Inflammatory macrophage (primary cell): ENCODE measurements at regions not wholly inside any gene's neighbourhood (a gene's known extent, or its start where the extent isn't known, plus 50 kb on each side); places are given as distances from the start of the nearest gene placed in this dataset.
"Not testable (repeated sequence)": the region's sequence is repeated elsewhere in the genome, so short reads cannot be mapped to it uniquely, and the experiment has no call there.

Experiments
- DNase-seq, 2 donors: peaks; one replicate each; pipeline ENCODE4 v3.0.0-alpha.2; 2020 to 2022

GRCh38 chr12:89875225-89875624 lies 166.6 kb upstream of the ATP2B1 start:
- DNase-seq, result no peak

- DNase-seq, result no peak
Observed at GRCh38 chr12:89874146-89874545, 165.5 kb upstream of the ATP2B1 start.

- DNase-seq, result peak in 1 of 2 donors; percentile 40
Observed at GRCh38 chr12:89873745-89874144, 165.1 kb upstream of the ATP2B1 start.

- DNase-seq, result no peak
Observed at GRCh38 chr12:89872922-89873630, 164.4 kb upstream of the ATP2B1 start.

GRCh38 chr12:89870413-89871184 lies 162.0 kb upstream of the ATP2B1 start:
- no peak for DNase-seq

- DNase-seq, result not testable (repeated sequence)
Observed at GRCh38 chr12:89867611-89868010, 159.0 kb upstream of the ATP2B1 start.

- DNase-seq, result no peak
Observed at GRCh38 chr12:89864411-89864810, 155.8 kb upstream of the ATP2B1 start.

- peak; percentile 42 to 78 for DNase-seq
Observed at GRCh38 chr12:89863968-89864367, 155.3 kb upstream of the ATP2B1 start.

- peak; percentile 47 to 58 for DNase-seq
Observed at GRCh38 chr12:89863493-89863938, 154.9 kb upstream of the ATP2B1 start.

GRCh38 chr12:89862511-89863445 lies 154.1 kb upstream of the ATP2B1 start:
- peak; percentile 88 to 89 for DNase-seq

GRCh38 chr12:89861086-89861485 lies 152.4 kb upstream of the ATP2B1 start:
- no peak for DNase-seq

- no peak for DNase-seq
Observed at GRCh38 chr12:89859508-89860220, 151.0 kb upstream of the ATP2B1 start.

- DNase-seq, result no peak
Observed at GRCh38 chr12:89858718-89859117, 150.1 kb upstream of the ATP2B1 start.

GRCh38 chr12:89857652-89858274 lies 149.1 kb upstream of the ATP2B1 start:
- peak; percentile 65 to 73 for DNase-seq

GRCh38 chr12:89856431-89856830 lies 147.8 kb upstream of the ATP2B1 start:
- DNase-seq, result peak; percentile 81 to 86

GRCh38 chr12:89848732-89849131 lies 140.1 kb upstream of the ATP2B1 start:
- DNase-seq, result no peak

- peak; percentile 57 to 89 for DNase-seq
Observed at GRCh38 chr12:89846473-89847055, 137.9 kb upstream of the ATP2B1 start.

- DNase-seq, result no peak
Observed at GRCh38 chr12:89845767-89846166, 137.1 kb upstream of the ATP2B1 start.

- peak in 1 of 2 donors; percentile 20 for DNase-seq
Observed at GRCh38 chr12:89845366-89845765, 136.7 kb upstream of the ATP2B1 start.

- no peak for DNase-seq
Observed at GRCh38 chr12:89844539-89844938, 135.9 kb upstream of the ATP2B1 start.
